Adrenal gland (tissue), 5 donors: ENCODE measurements at regions not wholly inside any gene's neighbourhood (a gene's known extent, or its start where the extent isn't known, plus 50 kb on each side); places are given as distances from the start of the nearest gene placed in this dataset.

Experiments used
- POLR2A ChIP-seq, 2 donors: fragments of 450-650 bp; IDR thresholded peaks; one replicate each; pipeline ENCODE4 v1.6.1; 2017; ENCODE audit warnings: antibody characterized with exemption in 2 of 2, mild to moderate bottlenecking in 2 of 2, moderate library complexity in 1 of 2
- TF ChIP-seq, protein P1 (sequence below), 6 experiments: fragments of 450-650 bp in 4 of 6; fragments of 200-600 bp in 2 of 6; sonication (generic) in 1 of 6; IDR thresholded peaks; 1 replicate in 5 of 6; 2 replicates in 1 of 6; pipeline versions ENCODE4 v1.5.1 to v1.8.0; 2016 to 2021; ENCODE audit warnings: antibody characterized with exemption in 6 of 6, mild to moderate bottlenecking in 2 of 6, moderate library complexity in 1 of 6
- donor health status: DM: no; HTN: no; CAD: no.

- TF ChIP-seq, protein P1, sequence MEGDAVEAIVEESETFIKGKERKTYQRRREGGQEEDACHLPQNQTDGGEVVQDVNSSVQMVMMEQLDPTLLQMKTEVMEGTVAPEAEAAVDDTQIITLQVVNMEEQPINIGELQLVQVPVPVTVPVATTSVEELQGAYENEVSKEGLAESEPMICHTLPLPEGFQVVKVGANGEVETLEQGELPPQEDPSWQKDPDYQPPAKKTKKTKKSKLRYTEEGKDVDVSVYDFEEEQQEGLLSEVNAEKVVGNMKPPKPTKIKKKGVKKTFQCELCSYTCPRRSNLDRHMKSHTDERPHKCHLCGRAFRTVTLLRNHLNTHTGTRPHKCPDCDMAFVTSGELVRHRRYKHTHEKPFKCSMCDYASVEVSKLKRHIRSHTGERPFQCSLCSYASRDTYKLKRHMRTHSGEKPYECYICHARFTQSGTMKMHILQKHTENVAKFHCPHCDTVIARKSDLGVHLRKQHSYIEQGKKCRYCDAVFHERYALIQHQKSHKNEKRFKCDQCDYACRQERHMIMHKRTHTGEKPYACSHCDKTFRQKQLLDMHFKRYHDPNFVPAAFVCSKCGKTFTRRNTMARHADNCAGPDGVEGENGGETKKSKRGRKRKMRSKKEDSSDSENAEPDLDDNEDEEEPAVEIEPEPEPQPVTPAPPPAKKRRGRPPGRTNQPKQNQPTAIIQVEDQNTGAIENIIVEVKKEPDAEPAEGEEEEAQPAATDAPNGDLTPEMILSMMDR (IDR thresholded peaks at IDR 0.05), result no peak
- TF ChIP-seq POLR2A (IDR thresholded peaks at IDR 0.05), result no peak
Measured at GRCh38 chr13:87344176-87344575, 327.0 kb upstream of the SLITRK5 start.
